HCT116 (cell line): ENCODE measurements at regions not wholly inside any gene's neighbourhood (a gene's known extent, or its start where the extent isn't known, plus 50 kb on each side); places are given as distances from the start of the nearest gene placed in this dataset.
"Not testable (repeated sequence)": the region's sequence is repeated elsewhere in the genome, so short reads cannot be mapped to it uniquely, and the experiment has no call there.

ENCODE experiments used
- ATAC-seq: fragments of 200-7000 bp; cut with Tn5 transposase; 2 replicates; pipeline ENCODE4 v1.9.1; 2020; ENCODE audit warnings: mild to moderate bottlenecking, moderate library complexity
- BruUV-seq: library from RNA; stranded (reverse); fragments of 400-500 nt; replicated peaks from 2 replicates; lab custom pipeline; 2021; lab: Mats Ljungman, UMichigan
- CTCF ChIA-PET: fragments of 300-600 bp; sonication (Branson Sonifier 250); formaldehyde crosslinking; loops from one replicate; lab custom pipeline; 2021; ENCODE audit warnings: antibody characterized with exemption; lab: Charles Lee
- POLR2A ChIA-PET: fragments of 300-600, 350-600 bp; sonication (Branson Sonifier 250); formaldehyde crosslinking; loops from one replicate; lab custom pipeline; 2021; ENCODE audit warnings: antibody characterized with exemption; lab: Charles Lee
- RAD21 ChIA-PET, 2 experiments: fragments of 300-600 bp; sonication (Branson Sonifier 250); formaldehyde crosslinking; loops; one replicate each; lab custom pipeline; 2023; ENCODE audit warnings: low total read pairs in 2 of 2; ENCODE audit not compliant: uncharacterized antibody in 2 of 2, unreplicated experiment in 2 of 2, low non-redundant PET in 1 of 2; lab: Charles Lee
- DNase-seq: peaks from one replicate; pipeline ENCODE4 v3.0.0-alpha.2; 2010; ENCODE audit warnings: low read depth, low spot score
- H2AFZ ChIP-seq: fragments of 200-600 bp; shearing (Covaris generic), sonication (generic); 2 replicates; pipeline ENCODE4 v1.6.1; 2017; ENCODE audit warnings: low read depth, mixed run types, mixed read lengths, antibody characterized with exemption, low read length; ENCODE audit not compliant: poor library complexity, severe bottlenecking
- H3K27ac ChIP-seq: 2 replicates; pipeline ENCODE4 v1.5.1; 2012; ENCODE audit warnings: low read depth, low read length
- H3K27me3 ChIP-seq: fragments of 200-600 bp; sonication (generic); 2 replicates; pipeline ENCODE4 v1.6.1; 2016; ENCODE audit warnings: mixed run types, low read length, mixed read lengths; ENCODE audit not compliant: insufficient read depth
- H3K36me3 ChIP-seq, 2 experiments: fragments of 200-500 bp in 1 of 2; fragments of 200-600 bp in 1 of 2; sonication (Bioruptor generic) in 1 of 2; sonication (generic) in 1 of 2; 2 replicates each; pipeline versions ENCODE4 v1.5.1 to v1.6.1; 2014 to 2016; ENCODE audit warnings: low read length in 2 of 2, inconsistent platforms in 1 of 2, mixed read lengths in 1 of 2, mixed run types in 1 of 2; ENCODE audit not compliant: insufficient read depth in 2 of 2, control insufficient read depth in 1 of 2
- H3K4me1 ChIP-seq, 2 experiments: fragments of 200-600 bp in 1 of 2; sonication (generic) in 1 of 2; 2 replicates each; pipeline versions ENCODE4 v1.5.1 to v1.6.1; 2012 to 2017; ENCODE audit warnings: low read length in 2 of 2, inconsistent platforms in 1 of 2, mild to moderate bottlenecking in 1 of 2, mixed read lengths in 1 of 2, mixed run types in 1 of 2, moderate library complexity in 1 of 2; ENCODE audit not compliant: insufficient read depth in 2 of 2, control insufficient read depth in 1 of 2
- H3K4me2 ChIP-seq: fragments of 200-600 bp; sonication (generic); 2 replicates; pipeline ENCODE4 v1.6.1; 2017; ENCODE audit warnings: mixed run types, low read length, mixed read lengths
- H3K4me3 ChIP-seq, 2 experiments: fragments of 200-600 bp in 1 of 2; sonication (generic) in 1 of 2; replicated peaks in 1 of 2; 2 replicates each; pipeline ENCODE4 v1.5.1; 2011 to 2016; ENCODE audit warnings: low read length in 2 of 2, control low read depth in 1 of 2, low read depth in 1 of 2, mild to moderate bottlenecking in 1 of 2, mixed read lengths in 1 of 2, mixed run types in 1 of 2
- H3K79me2 ChIP-seq: fragments of 200-600 bp; sonication (generic); 2 replicates; pipeline ENCODE4 v1.6.1; 2017; ENCODE audit warnings: mild to moderate bottlenecking, mixed run types, low read length, moderate library complexity, mixed read lengths; ENCODE audit not compliant: insufficient read depth
- H3K9ac ChIP-seq: fragments of 200-600 bp; sonication (generic); 2 replicates; pipeline ENCODE4 v1.6.1; 2016; ENCODE audit warnings: low read length, mixed read lengths
- H3K9me2 ChIP-seq: fragments of 200-600 bp; sonication (generic), shearing (Covaris generic); 2 replicates; pipeline ENCODE4 v1.6.1; 2017; ENCODE audit warnings: mixed run types, mild to moderate bottlenecking, moderate library complexity; ENCODE audit not compliant: insufficient read depth
- H3K9me3 ChIP-seq, 2 experiments: fragments of 200-500 bp in 1 of 2; fragments of 200-600 bp in 1 of 2; sonication (Bioruptor generic) in 1 of 2; sonication (generic) in 1 of 2; 2 replicates each; pipeline ENCODE4 v1.6.1; 2014 to 2017; ENCODE audit warnings: low read length in 2 of 2, mixed read lengths in 2 of 2, inconsistent platforms in 1 of 2, low read depth in 1 of 2, mild to moderate bottlenecking in 1 of 2, mixed run types in 1 of 2, moderate library complexity in 1 of 2; ENCODE audit not compliant: control insufficient read depth in 1 of 2, insufficient read depth in 1 of 2
- H4K20me1 ChIP-seq: fragments of 200-600 bp; sonication (generic), shearing (Covaris generic); 2 replicates; pipeline ENCODE4 v1.6.1; 2017; ENCODE audit warnings: mixed run types, mild to moderate bottlenecking, moderate library complexity; ENCODE audit not compliant: insufficient read depth
- CBX3 ChIP-seq: IDR thresholded peaks from 2 replicates; pipeline ENCODE4 v1.6.1; 2012; ENCODE audit warnings: low read depth
- CEBPB ChIP-seq: IDR thresholded peaks from 2 replicates; pipeline ENCODE4 v1.6.1; 2012; ENCODE audit warnings: low read depth
- SIN3A ChIP-seq: IDR thresholded peaks from 2 replicates; pipeline ENCODE4 v1.6.1; 2012; ENCODE audit warnings: low read depth
- SP1 ChIP-seq: IDR thresholded peaks from 2 replicates; pipeline ENCODE4 v1.6.1; 2012; ENCODE audit warnings: low read depth
- TCF7L2 ChIP-seq: IDR thresholded peaks from 2 replicates; pipeline ENCODE4 v1.7.0; 2011; ENCODE audit warnings: borderline replicate concordance, inconsistent platforms; ENCODE audit not compliant: insufficient read depth, insufficient read length; ENCODE audit errors: extremely low read depth
- intact Hi-C: fragments of 100-400 bp; cut with micrococcal nuclease; formaldehyde crosslinking; loops from 2 replicates; pipeline ENCODE4 v1.10.0; 2022
- TF ChIP-seq, protein P1 (sequence below): IDR thresholded peaks from 2 replicates; pipeline ENCODE4 v1.6.1; 2012

DNA sequence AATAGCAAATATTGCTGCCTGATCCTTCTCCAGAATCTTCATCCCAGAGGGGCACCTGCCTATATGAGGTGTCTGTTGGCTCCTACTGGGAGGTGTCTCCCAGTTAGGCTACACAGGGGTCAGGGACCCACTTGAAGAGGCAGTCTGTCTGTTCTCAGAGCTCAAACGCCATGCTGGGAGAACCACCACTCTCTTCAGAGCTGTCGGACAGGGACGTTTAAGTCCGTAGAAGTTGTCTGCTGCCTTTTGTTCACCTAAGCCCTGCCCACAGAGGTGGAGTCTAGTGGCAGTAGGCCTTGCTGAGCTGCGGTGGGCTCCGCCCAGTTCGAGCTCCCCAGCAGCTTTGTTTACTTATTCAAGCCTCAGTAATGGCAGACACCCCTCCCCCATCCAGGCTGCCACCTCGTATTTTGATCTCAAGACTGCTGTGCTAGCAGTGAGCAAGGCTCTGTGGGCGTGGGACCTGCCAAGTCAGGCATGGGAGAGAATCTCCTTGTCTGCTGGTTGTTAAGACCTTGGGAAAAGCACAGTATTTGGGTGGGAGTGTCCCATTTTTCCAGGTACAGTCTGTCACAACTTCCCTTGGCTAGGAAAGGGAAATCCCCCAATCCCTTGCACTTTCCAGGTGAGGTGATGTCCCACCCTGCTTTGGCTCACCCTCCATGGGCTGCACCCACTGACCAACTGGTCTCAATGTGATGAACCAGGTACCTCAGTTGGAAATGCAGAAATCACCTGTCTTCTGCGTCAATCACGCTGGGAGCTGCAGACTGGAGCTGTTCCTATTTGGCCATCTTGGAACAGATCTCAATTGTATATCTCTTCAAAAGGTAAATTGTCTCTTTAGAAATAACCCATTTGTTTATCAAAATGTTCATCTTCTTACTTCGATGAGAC, 87.4 kb upstream of the ITPRID2 start:
- intact Hi-C loops, CTCF ChIA-PET, H3K79me2 ChIP-seq, H3K9me2 ChIP-seq, H3K27me3 ChIP-seq, RAD21 ChIA-PET, H2AFZ ChIP-seq, DNase-seq, POLR2A ChIA-PET, H4K20me1 ChIP-seq, H3K9me3 ChIP-seq, H3K4me3 ChIP-seq: not testable (repeated sequence)
- H3K9ac ChIP-seq = peak overlapping the region; percentile 57; the same call in 1 of the 2 replicates
- peak; percentile 53 for ATAC-seq
- H3K4me2 ChIP-seq = peak overlapping the region; percentile 49
- H3K27ac ChIP-seq = peak overlapping the region; percentile 98
- H3K4me1 ChIP-seq = peaks cover 50 to 56% of the 10 kb centered on the region in 2 experiments
- peak; percentile 13 for TF ChIP-seq TCF7L2
- 0 out of 2 replicates have a peak, but pooled peaks have one; percentile 45 for TF ChIP-seq CBX3
- TF ChIP-seq, all 23 proteins: peak for 2; not testable (repeated sequence) for 21
- not testable (repeated sequence) for BruUV-seq, H3K36me3 ChIP-seq

DNA sequence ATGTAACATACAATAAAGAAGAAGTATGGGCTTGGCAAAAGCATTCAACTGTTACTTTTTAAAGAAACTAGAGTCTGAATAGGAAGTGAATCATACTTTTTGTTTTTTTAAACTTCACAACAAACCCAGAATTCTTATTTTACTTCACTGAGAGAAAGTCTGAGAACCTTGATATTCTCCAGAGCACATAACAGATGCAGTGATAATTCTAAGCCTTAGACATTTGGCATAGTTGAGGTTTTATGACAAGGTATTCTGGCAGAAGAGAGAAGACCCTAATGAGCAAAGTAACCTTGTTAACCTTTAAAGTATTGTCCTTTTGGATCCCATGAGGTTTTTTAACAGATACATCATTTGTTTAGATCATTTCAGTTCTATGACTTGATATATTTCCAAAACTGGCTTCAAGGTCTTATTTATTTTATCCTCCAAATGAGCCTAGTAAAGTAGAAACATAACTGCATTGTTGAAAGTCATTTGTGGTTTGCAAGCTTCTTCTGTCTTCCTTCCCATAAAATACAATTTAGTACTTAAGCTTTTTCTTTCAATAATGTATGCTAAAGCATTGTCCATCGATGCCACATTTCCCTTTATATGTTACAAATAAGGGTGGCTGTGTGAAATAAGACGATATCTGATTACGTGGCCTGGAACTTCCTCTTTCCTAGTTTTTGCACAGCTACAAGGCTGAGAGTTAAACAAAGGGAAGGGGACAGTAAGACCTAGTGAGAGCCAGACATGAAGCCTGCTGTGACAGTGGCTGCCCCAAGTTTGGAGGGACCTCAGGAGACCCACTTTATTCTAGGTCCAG, 86.1 kb upstream of the ITPRID2 start:
- peak overlapping the region; percentile 57 for H3K9ac ChIP-seq
- CTCF ChIA-PET = interaction anchor here (1.7 kb wide), 1 partner anchor 149 kb away, joined by 4 read pairs; no protein-coding TSS in a partner anchor

More for the DNA sequence above, 86.1 kb upstream of the ITPRID2 start:
- Histone ChIP-seq H3K36me3 (peaks cover 0 to 6% of the 10 kb centered on the region in 2 experiments; a peak in 1 of 4 replicates), H2AFZ (peak overlapping the region; percentile 49), H3K9me2 (no peaks in the 10 kb centered on the region), H3K79me2 (no peaks in the 10 kb centered on the region), H3K4me1 (peaks cover 63 to 69% of the 10 kb centered on the region in 2 experiments), H3K4me3 (no peak overlapping the region), H3K27me3 (no peaks in the 10 kb centered on the region), H3K4me2 (peak overlapping the region; percentile 49), H3K27ac (peak overlapping the region; percentile 98), H4K20me1 (no peaks in the 10 kb centered on the region), H3K9me3 (no peaks in the 10 kb centered on the region)
- intact Hi-C loops = no loop called here
- TF ChIP-seq SP1 (peak; percentile 22), SIN3A (no peak), CEBPB (0 out of 2 replicates have a peak, but pooled peaks have one; percentile 8)
- TF ChIP-seq, protein P1, sequence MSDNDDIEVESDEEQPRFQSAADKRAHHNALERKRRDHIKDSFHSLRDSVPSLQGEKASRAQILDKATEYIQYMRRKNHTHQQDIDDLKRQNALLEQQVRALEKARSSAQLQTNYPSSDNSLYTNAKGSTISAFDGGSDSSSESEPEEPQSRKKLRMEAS = peak; percentile 23; the same call in 1 of the 2 replicates
- POLR2A ChIA-PET = interaction anchor here (0.9 kb wide), 1 partner anchor 36 kb away, joined by 3 read pairs; no protein-coding TSS in a partner anchor
- RAD21 ChIA-PET = no interaction called here
- no TSS peak for BruUV-seq
- ATAC-seq (no peak), DNase-seq (no peak)
